ENCODE measurements at regions not wholly inside any gene's neighbourhood (a gene's known extent, or its start where the extent isn't known, plus 50 kb on each side); places are given as distances from the start of the nearest gene placed in this dataset.
"Not testable (repeated sequence)": the region's sequence is repeated elsewhere in the genome, so short reads cannot be mapped to it uniquely, and the experiment has no call there.

- H3K27ac Mint-ChIP-seq (ENCODE audit: unreplicated experiment): no peak overlapping the region
- no peaks in the 10 kb centered on the region for H3K4me1 Mint-ChIP-seq (ENCODE audit: unreplicated experiment)
- no peak for TF ChIP-seq CTCF (IDR thresholded peaks at IDR 0.05; ENCODE audit: unreplicated experiment)
- peaks cover 3% of the 10 kb centered on the region for H3K27me3 Mint-ChIP-seq (ENCODE audit: unreplicated experiment)
- H3K9me3 Mint-ChIP-seq (ENCODE audit: unreplicated experiment): no peaks in the 10 kb centered on the region
- no peak for DNase-seq (ENCODE audit: low spot score)
- no peaks in the 10 kb centered on the region for H3K36me3 Mint-ChIP-seq (ENCODE audit: low read depth, unreplicated experiment)
- no peak overlapping the region for H3K4me3 Mint-ChIP-seq (ENCODE audit: unreplicated experiment)
Observed at GRCh38 chr4:33825685-33826084, 2418.6 kb downstream of the ARAP2 start.

- not testable (repeated sequence) for H3K27ac Mint-ChIP-seq (ENCODE audit: unreplicated experiment); DNase-seq (ENCODE audit: low spot score); H3K27me3 Mint-ChIP-seq (ENCODE audit: unreplicated experiment); H3K36me3 Mint-ChIP-seq (ENCODE audit: low read depth, unreplicated experiment); H3K9me3 Mint-ChIP-seq (ENCODE audit: unreplicated experiment); H3K4me3 Mint-ChIP-seq (ENCODE audit: unreplicated experiment); H3K4me1 Mint-ChIP-seq (ENCODE audit: unreplicated experiment)
Observed at GRCh38 chr4:33829356-33829755, 2415.0 kb downstream of the ARAP2 start.

DNA sequence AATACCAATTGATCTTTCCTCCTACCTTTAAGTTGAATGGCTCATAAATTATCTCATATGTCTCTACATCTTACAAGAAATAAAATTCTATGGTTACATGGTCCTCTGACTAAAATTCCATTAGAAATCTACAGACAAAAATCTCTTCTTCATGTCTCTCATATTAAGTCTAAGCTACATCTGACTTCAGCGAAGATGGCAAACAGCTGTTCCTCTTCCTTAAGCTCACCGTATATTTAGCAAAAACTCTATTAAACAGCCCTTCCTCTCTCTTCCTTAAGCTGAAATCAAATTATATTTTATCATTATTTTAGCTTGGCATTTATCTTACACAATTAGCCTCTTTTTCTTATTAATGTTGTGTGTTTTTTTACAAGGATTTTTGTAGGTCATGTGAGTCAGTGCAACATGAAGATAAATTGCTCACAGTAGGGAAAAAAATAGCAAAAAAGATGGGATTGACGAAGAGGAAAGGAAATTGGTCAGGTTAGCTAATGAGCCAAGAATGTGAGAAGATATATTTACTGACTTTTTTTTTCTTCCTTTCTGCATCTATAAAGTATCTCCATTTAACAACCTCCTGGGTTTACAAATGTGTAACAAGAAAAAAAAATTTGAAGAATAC, 2412.8 kb downstream of the ARAP2 start:
- Mint-ChIP-seq H3K27ac (ENCODE audit: unreplicated experiment) (no peak overlapping the region), H3K36me3 (ENCODE audit: low read depth, unreplicated experiment) (no peaks in the 10 kb centered on the region), H3K9me3 (ENCODE audit: unreplicated experiment) (no peaks in the 10 kb centered on the region), H3K27me3 (ENCODE audit: unreplicated experiment) (no peaks in the 10 kb centered on the region), H3K4me3 (ENCODE audit: unreplicated experiment) (no peak overlapping the region), H3K4me1 (ENCODE audit: unreplicated experiment) (no peaks in the 10 kb centered on the region)
- no peak for TF ChIP-seq CTCF (IDR thresholded peaks at IDR 0.05; ENCODE audit: unreplicated experiment)
- no peak for DNase-seq (ENCODE audit: low spot score)

GRCh38 chr4:33835764-33836163, 2408.6 kb downstream of the ARAP2 start:
- not testable (repeated sequence) for H3K36me3 Mint-ChIP-seq (ENCODE audit: low read depth, unreplicated experiment); H3K4me3 Mint-ChIP-seq (ENCODE audit: unreplicated experiment); DNase-seq (ENCODE audit: low spot score); H3K27ac Mint-ChIP-seq (ENCODE audit: unreplicated experiment); H3K9me3 Mint-ChIP-seq (ENCODE audit: unreplicated experiment); H3K4me1 Mint-ChIP-seq (ENCODE audit: unreplicated experiment); H3K27me3 Mint-ChIP-seq (ENCODE audit: unreplicated experiment)

- no peak overlapping the region for H3K27ac Mint-ChIP-seq (ENCODE audit: unreplicated experiment)
- no peak for DNase-seq (ENCODE audit: low spot score)
- no peaks in the 10 kb centered on the region for H3K9me3 Mint-ChIP-seq (ENCODE audit: unreplicated experiment)
- no peaks in the 10 kb centered on the region for H3K27me3 Mint-ChIP-seq (ENCODE audit: unreplicated experiment)
- no peaks in the 10 kb centered on the region for H3K4me1 Mint-ChIP-seq (ENCODE audit: unreplicated experiment)
- H3K4me3 Mint-ChIP-seq (ENCODE audit: unreplicated experiment): no peak overlapping the region
- no peaks in the 10 kb centered on the region for H3K36me3 Mint-ChIP-seq (ENCODE audit: low read depth, unreplicated experiment)
- no peak for TF ChIP-seq CTCF (IDR thresholded peaks at IDR 0.05; ENCODE audit: unreplicated experiment)
Observed at GRCh38 chr4:33837043-33837838, 2407.1 kb downstream of the ARAP2 start.

- no peak for TF ChIP-seq CTCF (IDR thresholded peaks at IDR 0.05; ENCODE audit: unreplicated experiment)
- H3K4me1 Mint-ChIP-seq (ENCODE audit: unreplicated experiment): no peaks in the 10 kb centered on the region
- H3K27me3 Mint-ChIP-seq (ENCODE audit: unreplicated experiment): no peaks in the 10 kb centered on the region
- no peak overlapping the region for H3K4me3 Mint-ChIP-seq (ENCODE audit: unreplicated experiment)
- no peak overlapping the region for H3K27ac Mint-ChIP-seq (ENCODE audit: unreplicated experiment)
- DNase-seq (ENCODE audit: low spot score): no peak
- H3K9me3 Mint-ChIP-seq (ENCODE audit: unreplicated experiment): no peaks in the 10 kb centered on the region
- peaks cover 4% of the 10 kb centered on the region for H3K36me3 Mint-ChIP-seq (ENCODE audit: low read depth, unreplicated experiment)
Observed at GRCh38 chr4:33841120-33841519, 2403.2 kb downstream of the ARAP2 start.

Measured in endothelial cell (in vitro differentiated cells).